ENCODE measurements at regions not wholly inside any gene's neighbourhood (a gene's known extent, or its start where the extent isn't known, plus 50 kb on each side); places are given as distances from the start of the nearest gene placed in this dataset.

GRCh38 chr16:6512512-6512911, 820.1 kb upstream of the RBFOX1 start (continued):
- no peak for TF ChIP-seq YY1 (IDR thresholded peaks at IDR 0.05; ENCODE audit: extremely low read depth, insufficient replicate concordance, low read depth, low read length)
- no peak for TF ChIP-seq POLR2AphosphoS5 (IDR thresholded peaks at IDR 0.05; ENCODE audit: low read depth, low read length)
- no peak for TF ChIP-seq REST (IDR thresholded peaks at IDR 0.05; ENCODE audit: low read depth)
- TF ChIP-seq CEBPB (IDR thresholded peaks at IDR 0.05; ENCODE audit: low read depth): no peak
- TF ChIP-seq ZNF274 (IDR thresholded peaks at IDR 0.05; ENCODE audit: low read depth, low read length): no peak

DNA sequence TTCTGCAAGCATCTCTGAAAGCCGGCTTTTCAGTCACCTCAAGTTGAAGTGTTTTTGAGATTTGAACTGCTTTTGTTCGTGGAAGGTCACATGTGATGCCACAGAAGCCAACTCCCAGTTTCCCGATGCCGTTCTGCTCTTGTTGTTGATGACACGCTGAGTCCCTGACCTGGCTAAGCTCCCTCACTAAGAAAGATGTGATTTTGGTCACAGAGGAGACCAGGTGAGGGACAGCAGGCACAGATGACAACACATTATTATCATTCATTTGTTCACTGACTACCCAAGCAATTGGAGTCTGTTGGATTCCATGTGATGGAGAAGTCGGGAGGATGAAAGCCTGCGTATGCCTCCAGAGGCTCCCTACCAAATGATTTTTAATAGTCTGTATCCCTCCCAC, 822.4 kb upstream of the RBFOX1 start:
- POLR2A ChIA-PET: no interaction called here
- TF ChIP-seq ZBTB33 (IDR thresholded peaks at IDR 0.05; ENCODE audit: extremely low read depth, insufficient replicate concordance, low read length) (no peak), JUND (IDR thresholded peaks at IDR 0.05) (no peak), CEBPB (IDR thresholded peaks at IDR 0.05; ENCODE audit: low read depth) (no peak), POLR2AphosphoS5 (IDR thresholded peaks at IDR 0.05; ENCODE audit: low read depth, low read length) (no peak), RAD21 (IDR thresholded peaks at IDR 0.05; ENCODE audit: low read depth) (no peak), CBX3 (IDR thresholded peaks at IDR 0.05; ENCODE audit: low read depth) (no peak), YY1 (IDR thresholded peaks at IDR 0.05; ENCODE audit: extremely low read depth, insufficient replicate concordance, low read depth, low read length) (no peak), SP1 (IDR thresholded peaks at IDR 0.05; ENCODE audit: low read depth) (no peak), EZH2phosphoT487 (IDR thresholded peaks at IDR 0.05; ENCODE audit: borderline replicate concordance) (no peak), ZFX (IDR thresholded peaks at IDR 0.05) (no peak), EZH2 (IDR thresholded peaks at IDR 0.05) (no peak)
- TF ChIP-seq, protein P1, sequence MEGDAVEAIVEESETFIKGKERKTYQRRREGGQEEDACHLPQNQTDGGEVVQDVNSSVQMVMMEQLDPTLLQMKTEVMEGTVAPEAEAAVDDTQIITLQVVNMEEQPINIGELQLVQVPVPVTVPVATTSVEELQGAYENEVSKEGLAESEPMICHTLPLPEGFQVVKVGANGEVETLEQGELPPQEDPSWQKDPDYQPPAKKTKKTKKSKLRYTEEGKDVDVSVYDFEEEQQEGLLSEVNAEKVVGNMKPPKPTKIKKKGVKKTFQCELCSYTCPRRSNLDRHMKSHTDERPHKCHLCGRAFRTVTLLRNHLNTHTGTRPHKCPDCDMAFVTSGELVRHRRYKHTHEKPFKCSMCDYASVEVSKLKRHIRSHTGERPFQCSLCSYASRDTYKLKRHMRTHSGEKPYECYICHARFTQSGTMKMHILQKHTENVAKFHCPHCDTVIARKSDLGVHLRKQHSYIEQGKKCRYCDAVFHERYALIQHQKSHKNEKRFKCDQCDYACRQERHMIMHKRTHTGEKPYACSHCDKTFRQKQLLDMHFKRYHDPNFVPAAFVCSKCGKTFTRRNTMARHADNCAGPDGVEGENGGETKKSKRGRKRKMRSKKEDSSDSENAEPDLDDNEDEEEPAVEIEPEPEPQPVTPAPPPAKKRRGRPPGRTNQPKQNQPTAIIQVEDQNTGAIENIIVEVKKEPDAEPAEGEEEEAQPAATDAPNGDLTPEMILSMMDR (IDR thresholded peaks at IDR 0.05 in 2 of 3, conservative IDR thresholded peaks at IDR 0.05 in 1 of 3; ENCODE audit: borderline replicate concordance in 1 of 3, insufficient read depth in 1 of 3, low read depth in 2 of 3, low read length in 2 of 3): no peak
- Histone ChIP-seq H2AFZ (ENCODE audit: low read depth, low read length, poor library complexity, severe bottlenecking) (no peak overlapping the region), H3K4me2 (ENCODE audit: low read length) (no peak overlapping the region), H3K9ac (ENCODE audit: low read length) (no peak overlapping the region), H3K36me3 (ENCODE audit: control insufficient read depth in 1 of 2, insufficient read depth in 2 of 2, low read length in 2 of 2) (no peaks in the 10 kb centered on the region), H3K4me3 (replicated peaks in 1 of 2; ENCODE audit: low read depth in 1 of 2, low read length in 2 of 2) (no peak overlapping the region), H3K27ac (ENCODE audit: low read depth, low read length) (no peak overlapping the region), H4K20me1 (ENCODE audit: insufficient read depth) (no peaks in the 10 kb centered on the region), H3K9me3 (ENCODE audit: control insufficient read depth in 1 of 2, insufficient read depth in 1 of 2, low read depth in 1 of 2, low read length in 2 of 2) (no peaks in the 10 kb centered on the region), H3K4me1 (ENCODE audit: control insufficient read depth in 1 of 2, insufficient read depth in 2 of 2, low read length in 2 of 2) (no peaks in the 10 kb centered on the region), H3K79me2 (ENCODE audit: insufficient read depth, low read length) (no peaks in the 10 kb centered on the region), H3K9me2 (ENCODE audit: insufficient read depth) (no peaks in the 10 kb centered on the region), H3K27me3 (ENCODE audit: insufficient read depth, low read length) (no peaks in the 10 kb centered on the region)
- ATAC-seq (no peak), DNase-seq (ENCODE audit: low read depth, low spot score) (no peak)
- BruUV-seq (replicated peaks): no TSS peak
- RAD21 ChIA-PET (ENCODE audit: low non-redundant PET in 1 of 2, low total read pairs in 2 of 2, uncharacterized antibody in 2 of 2, unreplicated experiment in 2 of 2): no interaction called here
- CTCF ChIA-PET: no interaction called here
- intact Hi-C loops (cut with micrococcal nuclease): no loop called here
